GM19099 (cell line): ENCODE measurements at regions not wholly inside any gene's neighbourhood (a gene's known extent, or its start where the extent isn't known, plus 50 kb on each side); places are given as distances from the start of the nearest gene placed in this dataset.

Experiments used
- POLR2A ChIP-seq: IDR thresholded peaks from 3 replicates; pipeline ENCODE4 v1.6.1; 2011; ENCODE audit warnings: low read depth; ENCODE audit not compliant: insufficient read length; ENCODE audit errors: extremely low read depth

GRCh38 chr7:155168597-155169480 is 98.7 kb downstream of the HTR5A start:
- TF ChIP-seq POLR2A = no peak

- TF ChIP-seq POLR2A = no peak
Observed at GRCh38 chr7:155169498-155170065, 99.5 kb downstream of the HTR5A start.

- no peak for TF ChIP-seq POLR2A
Observed at GRCh38 chr7:155170331-155170730, 100.2 kb downstream of the HTR5A start.

- TF ChIP-seq POLR2A = no peak
Observed at GRCh38 chr7:155172141-155172540, 102.0 kb downstream of the HTR5A start.

GRCh38 chr7:155173905-155174304 is 103.8 kb downstream of the HTR5A start:
- no peak for TF ChIP-seq POLR2A

GRCh38 chr7:155178096-155178495 is 108.0 kb downstream of the HTR5A start:
- no peak for TF ChIP-seq POLR2A

- no peak for TF ChIP-seq POLR2A
Observed at GRCh38 chr7:155181768-155182167, 111.6 kb downstream of the HTR5A start.

GRCh38 chr7:155182406-155182970 is 112.4 kb downstream of the HTR5A start:
- no peak for TF ChIP-seq POLR2A

GRCh38 chr7:155183655-155184054 is 113.5 kb downstream of the HTR5A start:
- no peak for TF ChIP-seq POLR2A

- no peak for TF ChIP-seq POLR2A
Observed at GRCh38 chr7:155184923-155185322, 112.8 kb upstream of the INSIG1 start.

GRCh38 chr7:155187061-155187785 is 110.5 kb upstream of the INSIG1 start:
- TF ChIP-seq POLR2A = no peak

- TF ChIP-seq POLR2A = no peak
Observed at GRCh38 chr7:155188357-155188756, 109.3 kb upstream of the INSIG1 start.

GRCh38 chr7:155188821-155189581 is 108.7 kb upstream of the INSIG1 start:
- TF ChIP-seq POLR2A = no peak

GRCh38 chr7:155189590-155189989 is 108.1 kb upstream of the INSIG1 start:
- TF ChIP-seq POLR2A = no peak

- TF ChIP-seq POLR2A = no peak
Observed at GRCh38 chr7:155190688-155191087, 107.0 kb upstream of the INSIG1 start.
